Endothelial cell (in vitro differentiated cells): ENCODE measurements at regions not wholly inside any gene's neighbourhood (a gene's known extent, or its start where the extent isn't known, plus 50 kb on each side); places are given as distances from the start of the nearest gene placed in this dataset.

ENCODE experiments used
- DNase-seq: peaks from one replicate; pipeline ENCODE4 v3.0.0; 2021; ENCODE audit warnings: low spot score
- H3K27ac Mint-ChIP-seq: one replicate; pipeline ENCODE4 v1.8.0; 2021; ENCODE audit warnings: mixed read lengths, inconsistent platforms; ENCODE audit not compliant: unreplicated experiment
- H3K27me3 Mint-ChIP-seq: one replicate; pipeline ENCODE4 v1.8.0; 2021; ENCODE audit warnings: mild to moderate bottlenecking, moderate library complexity, mixed read lengths, inconsistent platforms; ENCODE audit not compliant: unreplicated experiment
- H3K36me3 Mint-ChIP-seq: one replicate; pipeline ENCODE4 v1.8.0; 2021; ENCODE audit warnings: mild to moderate bottlenecking, low read depth, mixed read lengths, inconsistent platforms; ENCODE audit not compliant: unreplicated experiment
- H3K4me1 Mint-ChIP-seq: one replicate; pipeline ENCODE4 v1.8.0; 2021; ENCODE audit warnings: mild to moderate bottlenecking, mixed read lengths, inconsistent platforms; ENCODE audit not compliant: unreplicated experiment
- H3K4me3 Mint-ChIP-seq: one replicate; pipeline ENCODE4 v1.8.0; 2021; ENCODE audit warnings: mild to moderate bottlenecking, mixed read lengths, inconsistent platforms; ENCODE audit not compliant: unreplicated experiment
- H3K9me3 Mint-ChIP-seq: one replicate; pipeline ENCODE4 v1.8.0; 2021; ENCODE audit warnings: mixed read lengths, inconsistent platforms; ENCODE audit not compliant: unreplicated experiment
- CTCF ChIP-seq: fragments of 200-600 bp; sonication (generic); IDR thresholded peaks from one replicate; pipeline ENCODE4 v1.5.0; 2021; ENCODE audit warnings: antibody characterized with exemption; ENCODE audit not compliant: unreplicated experiment

GRCh38 chr5:20254748-20255147 is 266.7 kb upstream of the CDH18 start:
- H3K4me3 Mint-ChIP-seq = no peak overlapping the region
- TF ChIP-seq CTCF = no peak
- no peaks in the 10 kb centered on the region for H3K4me1 Mint-ChIP-seq
- H3K27me3 Mint-ChIP-seq = no peaks in the 10 kb centered on the region
- H3K27ac Mint-ChIP-seq = no peak overlapping the region
- no peaks in the 10 kb centered on the region for H3K36me3 Mint-ChIP-seq
- H3K9me3 Mint-ChIP-seq = no peaks in the 10 kb centered on the region
- no peak for DNase-seq

DNA sequence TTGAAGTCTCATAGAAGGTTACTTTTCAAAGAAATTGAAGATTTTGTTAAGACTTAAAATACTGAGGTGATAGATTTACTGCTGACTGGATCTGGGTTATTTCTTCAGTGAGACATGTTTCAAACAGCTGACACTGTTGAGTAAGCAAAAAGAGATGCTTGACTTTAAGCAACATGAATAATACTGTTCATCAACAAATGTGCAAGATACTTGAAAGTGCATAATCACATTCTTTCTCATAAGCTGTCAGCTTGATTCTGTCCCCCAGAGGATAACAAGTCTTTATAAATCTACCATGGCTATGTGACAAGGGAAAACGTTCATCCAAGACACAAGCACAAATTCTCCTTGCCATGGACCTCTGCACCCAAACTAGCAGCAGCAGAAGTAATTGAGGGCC is 260.1 kb upstream of the CDH18 start:
- H3K27me3 Mint-ChIP-seq = no peaks in the 10 kb centered on the region
- H3K4me3 Mint-ChIP-seq = no peak overlapping the region
- H3K36me3 Mint-ChIP-seq = no peaks in the 10 kb centered on the region
- no peaks in the 10 kb centered on the region for H3K4me1 Mint-ChIP-seq
- TF ChIP-seq CTCF = no peak
- no peak overlapping the region for H3K27ac Mint-ChIP-seq
- DNase-seq = no peak
- H3K9me3 Mint-ChIP-seq = no peaks in the 10 kb centered on the region

DNA sequence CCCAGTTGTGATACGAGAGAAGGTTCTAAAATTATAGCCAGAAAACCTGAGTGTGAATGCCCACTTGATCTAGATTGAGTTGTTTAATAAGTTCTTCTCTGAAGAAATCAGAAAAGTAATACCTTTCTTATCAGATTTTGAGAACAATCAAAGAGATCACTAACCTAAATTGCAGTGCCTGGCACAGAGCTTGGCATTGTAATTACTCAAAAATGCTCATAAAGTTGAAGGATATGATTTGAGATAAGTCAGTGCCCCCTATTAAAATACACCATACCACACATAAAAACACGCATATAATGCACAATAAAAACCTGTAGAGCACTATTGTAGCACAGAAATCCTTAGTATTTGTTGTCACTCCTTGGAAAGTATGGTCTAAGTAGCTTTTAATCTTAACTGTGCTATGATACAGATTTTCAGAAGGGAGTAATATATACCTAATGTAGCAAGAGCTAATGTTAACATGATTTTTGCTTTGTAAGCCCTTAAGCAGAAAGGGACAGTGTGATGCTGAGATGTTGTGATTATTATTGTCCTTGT is 257.5 kb upstream of the CDH18 start:
- no peak for DNase-seq
- H3K27me3 Mint-ChIP-seq = no peaks in the 10 kb centered on the region
- no peak overlapping the region for H3K27ac Mint-ChIP-seq
- no peaks in the 10 kb centered on the region for H3K9me3 Mint-ChIP-seq
- no peak for TF ChIP-seq CTCF
- no peaks in the 10 kb centered on the region for H3K36me3 Mint-ChIP-seq
- no peak overlapping the region for H3K4me3 Mint-ChIP-seq
- H3K4me1 Mint-ChIP-seq = no peaks in the 10 kb centered on the region

DNA sequence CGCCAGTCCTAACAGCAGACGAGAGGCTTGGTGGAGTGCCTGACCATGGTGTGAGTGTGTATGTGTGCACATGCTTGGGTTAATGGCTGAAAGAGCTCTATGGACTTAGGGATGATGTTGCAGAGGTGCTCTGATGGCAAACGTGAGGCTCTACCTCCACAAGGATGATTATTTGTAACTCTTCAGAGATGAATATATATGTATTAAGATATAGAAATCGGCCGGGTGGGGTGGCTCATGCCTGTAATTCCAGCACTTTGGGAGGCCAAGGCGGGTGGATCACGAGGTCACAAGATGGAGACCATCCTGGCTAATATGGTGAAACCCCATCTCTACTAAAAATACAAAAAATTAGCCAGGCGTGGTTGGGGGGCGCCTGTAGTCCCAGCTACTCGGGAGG is 253.4 kb upstream of the CDH18 start:
- Mint-ChIP-seq H3K27ac (no peak overlapping the region), H3K9me3 (no peaks in the 10 kb centered on the region), H3K27me3 (no peaks in the 10 kb centered on the region), H3K4me3 (no peak overlapping the region), H3K36me3 (no peaks in the 10 kb centered on the region), H3K4me1 (no peaks in the 10 kb centered on the region)
- no peak for DNase-seq
- no peak for TF ChIP-seq CTCF

GRCh38 chr5:20231040-20231439 is 243.0 kb upstream of the CDH18 start:
- no peak overlapping the region for H3K4me3 Mint-ChIP-seq
- DNase-seq = no peak
- TF ChIP-seq CTCF = peak; percentile 52
- no peaks in the 10 kb centered on the region for H3K9me3 Mint-ChIP-seq
- H3K4me1 Mint-ChIP-seq = peaks cover 3% of the 10 kb centered on the region
- H3K36me3 Mint-ChIP-seq = no peaks in the 10 kb centered on the region
- H3K27ac Mint-ChIP-seq = no peak overlapping the region
- no peaks in the 10 kb centered on the region for H3K27me3 Mint-ChIP-seq
